Neuronal stem cell (in vitro differentiated cells): ENCODE measurements at regions not wholly inside any gene's neighbourhood (a gene's known extent, or its start where the extent isn't known, plus 50 kb on each side); places are given as distances from the start of the nearest gene placed in this dataset.

ENCODE experiments used
- DNase-seq: peaks from one replicate; pipeline ENCODE4 v3.0.0-alpha.2; 2013; ENCODE audit warnings: low spot score
- H2AFZ ChIP-seq: one replicate; pipeline ENCODE4 v1.6.1; 2013; ENCODE audit warnings: mild to moderate bottlenecking, low read length, inconsistent platforms
- H2AK5ac ChIP-seq: 2 replicates; pipeline ENCODE4 v1.6.1; 2013; ENCODE audit warnings: low read depth, mild to moderate bottlenecking, inconsistent platforms, low read length, moderate library complexity, mixed read lengths
- H2BK120ac ChIP-seq: 2 replicates; pipeline ENCODE4 v1.6.1; 2013; ENCODE audit warnings: low read depth, mild to moderate bottlenecking, inconsistent platforms, low read length, moderate library complexity, mixed read lengths
- H2BK12ac ChIP-seq: one replicate; pipeline ENCODE4 v1.6.1; 2013; ENCODE audit warnings: low read length, inconsistent platforms
- H2BK15ac ChIP-seq: 2 replicates; pipeline ENCODE4 v1.6.1; 2013; ENCODE audit warnings: mild to moderate bottlenecking, low read length, inconsistent platforms, mixed read lengths
- H2BK5ac ChIP-seq: one replicate; pipeline ENCODE4 v1.6.1; 2013; ENCODE audit warnings: inconsistent platforms, mild to moderate bottlenecking, low read length, moderate library complexity
- H3K14ac ChIP-seq: one replicate; pipeline ENCODE4 v1.6.1; 2013; ENCODE audit warnings: low read length, inconsistent platforms
- H3K18ac ChIP-seq: 2 replicates; pipeline ENCODE4 v1.6.1; 2013; ENCODE audit warnings: low read length, inconsistent platforms
- H3K23ac ChIP-seq: 2 replicates; pipeline ENCODE4 v1.6.1; 2013; ENCODE audit warnings: low read depth, mild to moderate bottlenecking, mixed read lengths, low read length, inconsistent platforms; ENCODE audit not compliant: poor library complexity
- H3K27ac ChIP-seq: replicated peaks from 3 replicates; pipeline ENCODE4 v1.5.1; 2013; ENCODE audit warnings: low read length, inconsistent platforms
- H3K27me3 ChIP-seq, 3 experiments: 2 replicates each; pipeline ENCODE4 v1.6.1; 2013; ENCODE audit warnings: low read length in 3 of 3, mild to moderate bottlenecking in 2 of 3, inconsistent platforms in 1 of 3, low read depth in 1 of 3, mixed read lengths in 1 of 3, moderate library complexity in 1 of 3; ENCODE audit not compliant: control insufficient read depth in 3 of 3, insufficient read depth in 3 of 3
- H3K36me3 ChIP-seq, 2 donors: replicated peaks in 1 of 2; 2 replicates each; pipeline ENCODE4 v1.6.1; 2013; ENCODE audit warnings: low read length in 2 of 2; ENCODE audit not compliant: control insufficient read depth in 2 of 2, insufficient read depth in 2 of 2
- H3K4ac ChIP-seq: 2 replicates; pipeline ENCODE4 v1.6.1; 2013; ENCODE audit warnings: inconsistent platforms, mild to moderate bottlenecking, low read length, moderate library complexity
- H3K4me1 ChIP-seq, 2 donors: 1 replicate in 1 of 2; 2 replicates in 1 of 2; pipeline ENCODE4 v1.6.1; 2013; ENCODE audit warnings: low read length in 2 of 2, low read depth in 1 of 2; ENCODE audit not compliant: control insufficient read depth in 2 of 2, insufficient read depth in 1 of 2
- H3K4me2 ChIP-seq: one replicate; pipeline ENCODE4 v1.6.1; 2013; ENCODE audit warnings: mild to moderate bottlenecking, low read length, inconsistent platforms; ENCODE audit not compliant: insufficient read depth, poor library complexity, severe bottlenecking
- H3K4me3 ChIP-seq, 2 donors: 2 replicates each; pipeline ENCODE4 v1.5.1; 2013; ENCODE audit warnings: low read length in 2 of 2, mild to moderate bottlenecking in 2 of 2, inconsistent platforms in 1 of 2, moderate library complexity in 1 of 2
- H3K79me1 ChIP-seq: one replicate; pipeline ENCODE4 v1.6.1; 2013; ENCODE audit warnings: low read depth, mild to moderate bottlenecking, inconsistent platforms, low read length, moderate library complexity
- H3K9ac ChIP-seq: one replicate; pipeline ENCODE4 v1.6.1; 2013; ENCODE audit warnings: mild to moderate bottlenecking, low read depth, low read length, inconsistent platforms; ENCODE audit not compliant: poor library complexity
- H3K9me3 ChIP-seq, 2 donors: replicated peaks in 1 of 2; 2 replicates each; pipeline versions ENCODE3 to v1.6.1; 2013; ENCODE audit warnings: low read length in 2 of 2, mild to moderate bottlenecking in 2 of 2, inconsistent platforms in 1 of 2, low read depth in 1 of 2, mixed read lengths in 1 of 2, moderate library complexity in 1 of 2; ENCODE audit not compliant: control insufficient read depth in 2 of 2, insufficient read depth in 1 of 2
- H4K8ac ChIP-seq: one replicate; pipeline ENCODE4 v1.6.1; 2013; ENCODE audit warnings: low read depth, mild to moderate bottlenecking, inconsistent platforms, low read length, moderate library complexity
- H4K91ac ChIP-seq: one replicate; pipeline ENCODE4 v1.6.1; 2013; ENCODE audit warnings: low read length, low read depth, mild to moderate bottlenecking, inconsistent platforms; ENCODE audit not compliant: poor library complexity
- WGBS, 2 donors: extraction: QIAGEN DNeasy Blood & Tissue Kit; methylation state at CpG; one replicate each; pipeline ENCODE4 v1.1.7; 2013; ENCODE audit warnings: missing lambda C conversion rate in 2 of 2, mixed read lengths in 1 of 2; ENCODE audit not compliant: insufficient read length in 2 of 2, insufficient replicate concordance in 1 of 2; ENCODE audit errors: extremely low coverage in 2 of 2; 5-methylcytosine and 5-hydroxymethylcytosine counted together

DNA sequence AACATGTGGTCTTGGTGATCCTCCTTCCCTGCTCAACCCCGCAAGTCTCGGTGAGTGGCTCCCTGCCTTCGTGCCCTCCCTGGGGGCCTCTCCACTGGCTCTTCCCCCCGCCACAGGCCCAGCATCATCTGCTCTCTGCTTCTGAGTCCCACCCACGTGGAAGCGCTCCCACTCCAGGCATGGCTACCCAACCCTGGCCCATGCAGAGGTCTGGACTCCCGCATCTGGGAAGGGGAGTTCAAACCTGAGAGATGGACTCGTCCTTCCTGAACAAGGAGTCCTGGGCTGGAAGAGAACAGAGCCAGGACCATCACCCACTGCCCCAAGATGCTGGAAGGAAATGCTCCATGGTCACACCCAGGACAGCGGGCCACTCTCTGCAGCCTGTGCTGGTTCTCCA is 90.8 kb downstream of the DHCR7 start:
- Histone ChIP-seq H3K79me1 (peaks cover 3% of the 10 kb centered on the region), H3K4me1 (no peaks in the 10 kb centered on the region), H3K36me3 (no peaks in the 10 kb centered on the region), H3K18ac (peak overlapping the region; percentile 13), H3K23ac (no peak overlapping the region), H3K4ac (no peak overlapping the region), H2BK12ac (no peak overlapping the region), H2BK15ac (no peak overlapping the region), H3K27ac (no peak overlapping the region), H2AK5ac (no peak overlapping the region), H4K8ac (no peak overlapping the region), H3K9ac (no peak overlapping the region), H3K4me2 (no peak overlapping the region), H2BK5ac (no peak overlapping the region), H3K27me3 (peaks cover 0 to 5% (median 0%) of the 10 kb centered on the region in 3 experiments), H3K4me3 (no peak overlapping the region), H3K9me3 (no peaks in the 10 kb centered on the region), H2AFZ (no peak overlapping the region), H2BK120ac (no peak overlapping the region), H4K91ac (no peak overlapping the region), H3K14ac (no peak overlapping the region)
- no CpG with 5 or more reads among the region's 9 CpGs for WGBS, 2 donors
- no peak for DNase-seq

GRCh38 chr11:71356904-71357303 is 91.3 kb downstream of the DHCR7 start:
- Histone ChIP-seq H3K27ac (no peak overlapping the region), H3K4ac (no peak overlapping the region), H3K14ac (no peak overlapping the region), H4K91ac (no peak overlapping the region), H2BK15ac (no peak overlapping the region), H2BK12ac (no peak overlapping the region), H3K79me1 (peaks cover 3% of the 10 kb centered on the region), H3K27me3 (peaks cover 0 to 5% (median 0%) of the 10 kb centered on the region in 3 experiments), H2AFZ (no peak overlapping the region), H4K8ac (no peak overlapping the region), H3K4me2 (no peak overlapping the region), H3K9me3 (no peaks in the 10 kb centered on the region), H2BK120ac (no peak overlapping the region), H2AK5ac (no peak overlapping the region), H3K4me1 (no peaks in the 10 kb centered on the region), H3K9ac (no peak overlapping the region), H3K23ac (no peak overlapping the region), H3K36me3 (no peaks in the 10 kb centered on the region), H3K18ac (peak overlapping the region; percentile 19), H2BK5ac (no peak overlapping the region), H3K4me3 (no peak overlapping the region)
- no CpG with 5 or more reads among the region's 6 CpGs for WGBS, 2 donors
- DNase-seq, result no peak

- Histone ChIP-seq H3K27me3 (peaks cover 0 to 5% (median 0%) of the 10 kb centered on the region in 3 experiments), H3K4ac (no peak overlapping the region), H2AFZ (no peak overlapping the region), H3K4me2 (no peak overlapping the region), H2BK120ac (no peak overlapping the region), H3K9ac (no peak overlapping the region), H2BK12ac (no peak overlapping the region), H2AK5ac (no peak overlapping the region), H3K23ac (no peak overlapping the region), H2BK5ac (no peak overlapping the region), H4K8ac (no peak overlapping the region), H3K14ac (no peak overlapping the region), H3K9me3 (no peaks in the 10 kb centered on the region), H3K18ac (no peak overlapping the region), H3K4me3 (no peak overlapping the region), H4K91ac (no peak overlapping the region), H3K4me1 (no peaks in the 10 kb centered on the region), H3K36me3 (no peaks in the 10 kb centered on the region), H3K27ac (no peak overlapping the region), H2BK15ac (no peak overlapping the region), H3K79me1 (peaks cover 3% of the 10 kb centered on the region)
- no peak for DNase-seq
- no CpG with 5 or more reads among the region's 6 CpGs for WGBS, 2 donors
Measured at GRCh38 chr11:71356280-71356876, 91.8 kb downstream of the DHCR7 start.

- Histone ChIP-seq H3K4ac (no peak overlapping the region), H3K4me2 (no peak overlapping the region), H3K9me3 (no peaks in the 10 kb centered on the region), H3K9ac (no peak overlapping the region), H3K23ac (no peak overlapping the region), H3K4me1 (no peaks in the 10 kb centered on the region), H3K36me3 (no peaks in the 10 kb centered on the region), H2BK120ac (no peak overlapping the region), H4K91ac (no peak overlapping the region), H3K14ac (no peak overlapping the region), H2BK5ac (no peak overlapping the region), H2AFZ (no peak overlapping the region), H4K8ac (no peak overlapping the region), H3K79me1 (no peaks in the 10 kb centered on the region), H3K27me3 (peaks cover 0 to 5% (median 0%) of the 10 kb centered on the region in 3 experiments), H2AK5ac (no peak overlapping the region), H3K27ac (no peak overlapping the region), H2BK15ac (no peak overlapping the region), H3K4me3 (no peak overlapping the region), H3K18ac (no peak overlapping the region), H2BK12ac (no peak overlapping the region)
- DNase-seq, result no peak
- WGBS, 2 donors, result no CpG with 5 or more reads among the region's 2 CpGs
Measured at GRCh38 chr11:71355281-71355680, 92.9 kb downstream of the DHCR7 start.
